Heart right ventricle (tissue), 16 donors: ENCODE measurements at regions not wholly inside any gene's neighbourhood (a gene's known extent, or its start where the extent isn't known, plus 50 kb on each side); places are given as distances from the start of the nearest gene placed in this dataset.

Experiments used
- ATAC-seq, 8 donors: fragments of 200-7000 bp; cut with Tn5 transposase; one replicate each; pipeline ENCODE4 v1.9.1; 2020; ENCODE audit warnings: mild to moderate bottlenecking in 8 of 8, moderate library complexity in 8 of 8, moderate number of reproducible peaks in 1 of 8
- DNase-seq, 2 donors: peaks; one replicate each; pipeline ENCODE4 v3.0.0-alpha.2; 2020
- H3K27ac ChIP-seq, 10 donors: fragments of 200-600 bp; sonication (generic) in 2 of 10; one replicate each; pipeline versions ENCODE4 v1.5.0 to v1.8.0; 2020 to 2022; ENCODE audit warnings: mild to moderate bottlenecking in 3 of 10
- H3K27me3 ChIP-seq, 7 donors: fragments of 200-600 bp; one replicate each; pipeline ENCODE4 v1.8.0; 2021 to 2022; ENCODE audit warnings: mild to moderate bottlenecking in 2 of 7
- H3K36me3 ChIP-seq, 9 donors: fragments of 200-600 bp; sonication (generic) in 1 of 9; one replicate each; pipeline versions ENCODE4 v1.5.0 to v1.8.0; 2020 to 2022; ENCODE audit warnings: mild to moderate bottlenecking in 2 of 9
- H3K4me1 ChIP-seq, 9 donors: fragments of 200-600 bp; sonication (generic) in 1 of 9; one replicate each; pipeline versions ENCODE4 v1.5.0 to v1.8.0; 2020 to 2022; ENCODE audit warnings: mild to moderate bottlenecking in 4 of 9
- H3K4me3 ChIP-seq, 10 donors: fragments of 200-600 bp; sonication (generic) in 2 of 10; one replicate each; pipeline versions ENCODE4 v1.5.0 to v1.8.0; 2020 to 2022; ENCODE audit warnings: mild to moderate bottlenecking in 7 of 10, moderate library complexity in 2 of 10
- H3K9me3 ChIP-seq, 11 donors: fragments of 200-600 bp in 10 of 11; sonication (generic) in 2 of 11; one replicate each; pipeline versions ENCODE4 v1.5.0 to v1.8.0; 2013 to 2022; ENCODE audit warnings: mild to moderate bottlenecking in 2 of 11, control low read depth in 1 of 11, moderate library complexity in 1 of 11
- WGBS, 2 donors: extraction: QIAGEN DNeasy Blood & Tissue Kit; methylation state at CpG; one replicate each; pipeline ENCODE4 v1.1.7; 2013; ENCODE audit warnings: inconsistent platforms in 1 of 2; 5-methylcytosine and 5-hydroxymethylcytosine counted together
- intact Hi-C, 10 donors: fragments of 100-400 bp; cut with DNase I; formaldehyde crosslinking; loops; one replicate each; pipeline versions ENCODE4 v1.11.1 to v1.14.2; 2022
- TF ChIP-seq, protein P1 (sequence below), 9 donors: fragments of 200-600 bp; sonication (generic) in 2 of 9; IDR thresholded peaks; one replicate each; pipeline versions ENCODE4 v1.5.0 to v1.8.0; 2021 to 2022; ENCODE audit warnings: antibody characterized with exemption in 9 of 9, mild to moderate bottlenecking in 5 of 9, moderate library complexity in 1 of 9
- donor health status: Arrhythmogenic right ventricular cardiomyopathy.
- donor health status: ischemic (EF 13 %, LVEDD 7.1; RV severe dilation, severe dysfunction).
- donor health status: healthy with polysubstance abuse.
- donor health status: DM: no; HTN: yes; CAD: no.
- donor health status: DM: no; HTN: no; CAD: no.
- donor health status: ischemic (EF 25% LVEDD 6.9; RV normal size, moderate dysfunction).
- donor health status: ischemic (EF 25% LVEDD 5.7; RV mildly dilated, moderate dysfunction).
- donor health status: healthy.
- donor health status: DM: yes; HTN: yes; CAD: no.
- donor health status: Ischemic cardiomyopathy.
- donor health status: ischemic (EF 35%, LVEDD 5.7; RV mildly dilated, moderate dysfunction).
- donor health status: nonischemic (EF 11% LVEDD 7.7; RV severe dilation, severe dysfunction).
- donor health status: DM: yes; HTN: yes; CAD: no.
- donor health status: PGD.
- donor health status: ischemic (EF 29% LVEDD 5.4; RV normal size, mild dysfunction).
- donor health status: nonischemic (EF 23%, LVEDD 6.1; RV moderate dilation, normal function).

DNA sequence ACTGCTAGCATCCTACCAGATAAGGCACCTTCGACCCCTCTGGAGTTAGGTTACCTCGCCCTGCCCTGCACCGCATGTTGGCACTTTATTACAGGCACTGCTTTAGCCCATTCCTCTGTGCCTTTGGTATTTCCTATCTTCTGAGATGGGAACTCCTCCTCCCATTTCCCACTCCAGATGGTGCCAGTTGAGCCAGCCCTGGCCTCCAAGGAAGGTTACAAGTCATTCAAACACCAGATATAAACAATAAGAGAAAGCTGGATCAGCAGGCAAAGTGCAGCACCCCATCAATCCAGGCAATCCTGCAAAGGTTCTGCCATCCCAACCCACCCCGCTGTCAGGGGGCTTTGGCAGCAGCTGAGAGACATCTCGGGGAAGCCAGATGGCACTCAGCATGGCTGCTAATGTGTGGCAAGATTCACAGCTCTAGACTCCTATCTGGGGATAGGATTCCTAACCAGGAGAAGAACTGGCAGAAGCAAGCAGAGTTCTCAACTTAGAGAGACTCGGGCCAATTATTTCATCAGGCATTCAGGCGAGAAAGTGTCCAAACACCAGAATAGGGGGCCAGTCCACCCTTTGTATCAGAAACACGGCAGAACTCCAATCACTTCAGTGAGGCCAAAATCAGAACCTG lies 113.0 kb downstream of the COPRS start:
- intact Hi-C loops, result loop anchor here in 1 of 10 donors (2.0 kb wide), 1 partner anchor 51 kb away; no protein-coding TSS in a partner anchor
- Histone ChIP-seq H3K4me1 (peaks cover 5 to 46% (median 32%) of the 10 kb centered on the region in 9 donors), H3K9me3 (no peaks in the 10 kb centered on the region), H3K27ac (peak overlapping the region in 1 of 10 donors; percentile 33), H3K36me3 (no peaks in the 10 kb centered on the region), H3K27me3 (no peaks in the 10 kb centered on the region), H3K4me3 (no peak overlapping the region)
- DNase-seq (no peak), ATAC-seq (no peak)
- TF ChIP-seq, protein P1, sequence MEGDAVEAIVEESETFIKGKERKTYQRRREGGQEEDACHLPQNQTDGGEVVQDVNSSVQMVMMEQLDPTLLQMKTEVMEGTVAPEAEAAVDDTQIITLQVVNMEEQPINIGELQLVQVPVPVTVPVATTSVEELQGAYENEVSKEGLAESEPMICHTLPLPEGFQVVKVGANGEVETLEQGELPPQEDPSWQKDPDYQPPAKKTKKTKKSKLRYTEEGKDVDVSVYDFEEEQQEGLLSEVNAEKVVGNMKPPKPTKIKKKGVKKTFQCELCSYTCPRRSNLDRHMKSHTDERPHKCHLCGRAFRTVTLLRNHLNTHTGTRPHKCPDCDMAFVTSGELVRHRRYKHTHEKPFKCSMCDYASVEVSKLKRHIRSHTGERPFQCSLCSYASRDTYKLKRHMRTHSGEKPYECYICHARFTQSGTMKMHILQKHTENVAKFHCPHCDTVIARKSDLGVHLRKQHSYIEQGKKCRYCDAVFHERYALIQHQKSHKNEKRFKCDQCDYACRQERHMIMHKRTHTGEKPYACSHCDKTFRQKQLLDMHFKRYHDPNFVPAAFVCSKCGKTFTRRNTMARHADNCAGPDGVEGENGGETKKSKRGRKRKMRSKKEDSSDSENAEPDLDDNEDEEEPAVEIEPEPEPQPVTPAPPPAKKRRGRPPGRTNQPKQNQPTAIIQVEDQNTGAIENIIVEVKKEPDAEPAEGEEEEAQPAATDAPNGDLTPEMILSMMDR (IDR thresholded peaks at IDR 0.05), result no peak
- WGBS, 2 donors, result 78 to 81% methylated on average over 8 of the region's 8 CpGs

DNA sequence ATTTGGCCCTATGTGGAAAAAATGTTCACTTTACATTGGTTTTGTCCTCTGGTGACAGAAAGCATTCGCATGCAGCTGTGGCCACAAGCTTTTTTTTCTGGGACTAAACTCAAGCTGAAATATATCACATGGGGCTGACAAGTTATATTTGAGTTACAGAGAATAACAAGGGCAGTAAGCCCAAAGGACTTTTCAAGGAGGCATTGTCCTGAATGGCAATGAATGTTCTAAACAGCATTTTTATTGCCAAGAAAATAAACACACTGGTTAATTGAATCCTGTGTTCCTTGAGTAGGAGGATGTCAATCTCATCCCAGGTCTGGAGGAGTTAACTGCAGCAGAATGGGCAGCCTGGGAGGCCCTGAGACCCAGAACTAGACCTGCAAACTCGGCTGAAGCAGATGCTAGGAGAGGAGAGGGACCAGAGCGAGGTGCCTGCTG lies 114.5 kb downstream of the COPRS start:
- peak overlapping the region in 8 of 10 donors; percentile 32 to 82 (median 60) for H3K27ac ChIP-seq
- no peaks in the 10 kb centered on the region for H3K36me3 ChIP-seq
- no peak overlapping the region for H3K4me3 ChIP-seq
- DNase-seq (no peak), ATAC-seq (peak in 5 of 8 donors; percentile 26 to 49 (median 39))
- TF ChIP-seq, protein P1 (IDR thresholded peaks at IDR 0.05), result no peak
- no peaks in the 10 kb centered on the region for H3K9me3 ChIP-seq
- peaks cover 7 to 54% (median 40%) of the 10 kb centered on the region in 9 donors for H3K4me1 ChIP-seq
- intact Hi-C loops, result loop anchor here in 2 of 10 donors (2.0 to 5.0 kb wide), 2 partner anchors 47 to 50 kb away; no protein-coding TSS in a partner anchor
- no peaks in the 10 kb centered on the region for H3K27me3 ChIP-seq
- WGBS, 2 donors, result 29 to 30% methylated on average over 3 of the region's 3 CpGs

DNA sequence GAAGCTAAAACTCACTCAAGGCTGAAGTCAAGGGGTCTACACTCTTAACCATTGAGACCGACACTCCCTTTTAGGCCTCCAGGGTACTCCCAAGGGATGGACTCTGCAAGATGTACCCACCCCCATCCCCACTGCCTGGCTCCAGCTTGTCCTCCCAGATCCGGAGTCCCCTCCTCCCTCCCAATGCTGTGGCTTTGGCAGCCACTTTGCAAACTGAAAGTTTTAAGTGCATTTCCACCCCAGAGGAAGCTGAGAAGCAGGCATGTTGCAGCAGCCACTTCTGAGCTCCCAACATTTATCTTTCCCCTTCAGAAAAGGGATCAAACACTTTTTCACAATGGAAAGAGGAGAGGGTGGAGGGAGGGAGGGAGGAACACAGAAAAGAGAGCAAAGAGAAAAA lies 115.2 kb downstream of the COPRS start:
- DNase-seq, result peak; percentile 18 to 20
- Histone ChIP-seq H3K27ac (peak overlapping the region in 8 of 10 donors; percentile 26 to 82 (median 60)), H3K9me3 (no peaks in the 10 kb centered on the region), H3K36me3 (no peaks in the 10 kb centered on the region), H3K4me3 (no peak overlapping the region), H3K27me3 (no peaks in the 10 kb centered on the region), H3K4me1 (peaks cover 7 to 58% (median 48%) of the 10 kb centered on the region in 9 donors)
- TF ChIP-seq, protein P1 (IDR thresholded peaks at IDR 0.05), result no peak
- WGBS, 2 donors, result 20 to 25% methylated on average over 2 of the region's 2 CpGs
- intact Hi-C loops, result loop anchor here in 2 of 10 donors (2.0 to 5.0 kb wide), 2 partner anchors 46 to 49 kb away; no protein-coding TSS in a partner anchor
- ATAC-seq, result peak in 4 of 8 donors; percentile 27 to 43 (median 32)

DNA sequence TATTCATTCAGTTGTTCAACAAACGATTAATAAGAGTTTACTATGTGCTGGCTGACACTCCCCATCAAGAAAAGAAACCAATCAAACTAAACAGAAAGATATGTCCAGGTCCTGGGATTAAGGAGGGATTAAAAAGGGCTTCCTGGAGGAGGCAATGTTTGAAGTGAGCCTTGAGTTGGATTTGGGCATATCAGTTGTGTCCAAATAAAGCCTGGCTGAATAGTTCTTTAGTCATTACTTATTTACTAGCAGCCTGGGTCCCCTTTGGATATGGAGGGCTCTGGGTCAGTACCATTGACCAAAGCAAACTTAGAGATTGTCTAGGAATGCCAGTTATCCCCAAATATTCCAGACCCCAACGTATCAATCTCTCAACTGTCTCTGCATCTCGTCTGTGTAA lies 117.7 kb downstream of the COPRS start:
- WGBS, 2 donors, result 80 to 86% methylated on average over 3 of the region's 3 CpGs
- Histone ChIP-seq H3K27ac (peak overlapping the region in 2 of 10 donors; percentile 77 to 79), H3K4me1 (peaks cover 7 to 72% (median 55%) of the 10 kb centered on the region in 9 donors), H3K9me3 (peaks cover 0 to 6% (median 0%) of the 10 kb centered on the region in 11 donors), H3K27me3 (no peaks in the 10 kb centered on the region), H3K4me3 (no peak overlapping the region), H3K36me3 (no peaks in the 10 kb centered on the region)
- DNase-seq, result no peak
- intact Hi-C loops, result loop anchor here in 1 of 10 donors (5.0 kb wide), 1 partner anchor 44 kb away; no protein-coding TSS in a partner anchor
- no peak for ATAC-seq
- TF ChIP-seq, protein P1 (IDR thresholded peaks at IDR 0.05), result no peak
